ENCODE measurements at regions not wholly inside any gene's neighbourhood (a gene's known extent, or its start where the extent isn't known, plus 50 kb on each side); places are given as distances from the start of the nearest gene placed in this dataset.
"Not testable (repeated sequence)": the region's sequence is repeated elsewhere in the genome, so short reads cannot be mapped to it uniquely, and the experiment has no call there.

DNA sequence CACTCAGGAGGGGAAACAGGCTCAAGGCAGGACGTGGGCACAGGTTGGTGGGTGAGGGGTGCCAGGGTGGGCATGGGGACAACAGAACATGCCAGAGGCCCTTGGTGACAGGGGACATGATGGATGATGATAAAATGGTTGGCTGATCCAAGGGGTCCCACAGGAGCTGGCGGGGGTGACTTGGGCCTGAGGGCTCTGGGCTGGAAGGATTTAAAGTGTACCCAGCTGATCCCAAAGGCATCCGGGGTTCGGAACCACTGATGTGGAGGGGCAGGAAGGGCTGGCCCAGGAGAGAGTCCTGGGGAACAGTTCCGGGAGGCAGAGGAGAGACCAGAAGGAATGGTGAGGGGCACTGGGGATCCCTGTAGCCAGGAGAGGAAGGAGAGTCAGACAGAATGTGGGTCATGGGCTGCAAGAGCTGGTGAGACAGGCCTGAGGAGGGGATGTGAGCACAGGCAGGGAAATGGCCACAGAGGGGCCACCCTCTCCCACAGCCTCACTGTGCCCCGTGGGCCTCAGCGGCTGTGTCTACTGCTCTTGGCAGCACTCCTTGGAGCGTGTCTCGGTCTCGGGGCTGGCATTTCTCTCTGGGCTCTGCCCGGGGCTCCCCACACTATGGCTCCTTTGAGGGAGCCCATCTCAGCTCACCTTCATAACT, 70.7 kb upstream of the PTPN20 start:
- H3K4me3 ChIP-seq (ENCODE audit: low read depth in 1 of 2, low read length in 2 of 2); H3K9ac ChIP-seq (ENCODE audit: low read length); H3K27me3 ChIP-seq (ENCODE audit: control insufficient read depth in 1 of 2, insufficient read depth in 2 of 2, low read length in 2 of 2); H3K9me3 ChIP-seq (ENCODE audit: low read length); H3K36me3 ChIP-seq (ENCODE audit: insufficient read depth, low read length); H3K4me1 ChIP-seq (ENCODE audit: insufficient read depth, low read length); H3K27ac ChIP-seq (ENCODE audit: low read depth, low read length): not testable (repeated sequence)

DNA sequence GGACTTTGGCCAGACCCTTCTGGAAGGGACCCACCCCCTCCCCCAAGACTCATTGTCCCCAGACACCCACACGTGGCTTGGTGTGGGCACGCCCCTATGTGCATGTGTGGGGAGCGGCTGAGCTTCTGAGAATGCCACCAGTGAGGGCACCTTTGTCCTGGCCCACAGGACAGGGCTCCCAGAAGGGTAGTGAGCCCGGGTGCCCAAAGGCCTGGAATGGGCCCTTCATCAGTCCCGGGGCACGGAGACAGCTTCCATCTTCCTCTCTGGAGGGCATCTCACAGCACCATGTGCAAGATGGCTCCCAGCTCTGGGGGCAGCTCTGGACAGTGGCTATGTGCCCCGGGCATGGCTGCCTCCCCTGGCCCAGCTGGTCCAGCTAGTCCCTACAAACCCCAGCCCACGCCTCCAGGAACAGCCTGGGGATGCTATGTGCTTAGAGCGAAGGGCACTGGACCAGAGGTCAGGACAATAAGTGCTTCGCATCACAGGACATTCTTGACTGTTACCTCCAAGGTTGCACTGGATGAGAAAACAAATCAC, 70.1 kb upstream of the PTPN20 start:
- not testable (repeated sequence) for H3K9me3 ChIP-seq (ENCODE audit: low read length); H3K36me3 ChIP-seq (ENCODE audit: insufficient read depth, low read length); H3K4me1 ChIP-seq (ENCODE audit: insufficient read depth, low read length); H3K4me3 ChIP-seq (ENCODE audit: low read depth in 1 of 2, low read length in 2 of 2); H3K9ac ChIP-seq (ENCODE audit: low read length); H3K27me3 ChIP-seq (ENCODE audit: control insufficient read depth in 1 of 2, insufficient read depth in 2 of 2, low read length in 2 of 2); H3K27ac ChIP-seq (ENCODE audit: low read depth, low read length)

DNA sequence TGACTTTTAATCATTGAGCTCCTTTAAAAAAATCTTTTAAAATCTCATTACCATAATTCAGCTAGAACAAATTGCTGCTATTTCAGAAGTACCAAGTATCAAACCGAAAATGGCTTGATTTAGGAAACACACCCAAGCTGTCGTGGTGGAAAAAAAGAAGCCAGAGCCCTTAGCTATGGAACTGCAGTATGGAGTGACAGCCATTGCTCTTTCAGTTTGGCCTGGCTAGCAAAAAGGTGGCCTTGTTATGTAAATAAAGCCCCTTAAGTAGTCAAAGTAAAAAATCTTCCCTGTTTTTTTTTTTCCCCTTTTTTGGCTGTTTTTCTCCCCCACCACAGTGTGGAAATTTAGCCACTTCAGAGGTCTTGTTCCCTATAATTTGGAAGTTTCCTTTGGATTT, 66.0 kb upstream of the PTPN20 start:
- not testable (repeated sequence) for H3K9me3 ChIP-seq (ENCODE audit: low read length); H3K27ac ChIP-seq (ENCODE audit: low read depth, low read length); H3K36me3 ChIP-seq (ENCODE audit: insufficient read depth, low read length); H3K4me3 ChIP-seq (ENCODE audit: low read depth in 1 of 2, low read length in 2 of 2); H3K9ac ChIP-seq (ENCODE audit: low read length); H3K27me3 ChIP-seq (ENCODE audit: control insufficient read depth in 1 of 2, insufficient read depth in 2 of 2, low read length in 2 of 2); H3K4me1 ChIP-seq (ENCODE audit: insufficient read depth, low read length)

DNA sequence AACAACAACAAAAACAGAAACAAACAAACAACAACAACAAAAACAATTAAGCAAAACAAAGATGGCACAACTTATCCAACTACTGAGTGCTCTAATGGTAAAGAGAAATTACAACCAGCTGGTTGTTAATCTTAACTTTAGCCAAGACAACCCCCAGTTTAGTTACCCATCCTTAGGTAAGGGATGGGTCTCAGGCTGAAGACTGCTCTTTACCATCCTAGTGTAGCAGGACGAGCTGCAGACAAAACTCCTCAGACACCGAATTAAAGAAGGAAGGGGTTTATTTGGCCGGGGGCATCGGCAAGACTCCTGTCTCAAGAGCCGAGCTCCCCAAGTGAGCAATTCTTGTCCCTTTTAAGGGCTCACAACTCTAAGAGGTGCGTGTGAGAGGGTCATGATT, 65.6 kb upstream of the PTPN20 start:
- not testable (repeated sequence) for H3K27ac ChIP-seq (ENCODE audit: low read depth, low read length); H3K4me1 ChIP-seq (ENCODE audit: insufficient read depth, low read length); H3K27me3 ChIP-seq (ENCODE audit: control insufficient read depth in 1 of 2, insufficient read depth in 2 of 2, low read length in 2 of 2); H3K36me3 ChIP-seq (ENCODE audit: insufficient read depth, low read length); H3K9ac ChIP-seq (ENCODE audit: low read length); H3K4me3 ChIP-seq (ENCODE audit: low read depth in 1 of 2, low read length in 2 of 2); H3K9me3 ChIP-seq (ENCODE audit: low read length)

DNA sequence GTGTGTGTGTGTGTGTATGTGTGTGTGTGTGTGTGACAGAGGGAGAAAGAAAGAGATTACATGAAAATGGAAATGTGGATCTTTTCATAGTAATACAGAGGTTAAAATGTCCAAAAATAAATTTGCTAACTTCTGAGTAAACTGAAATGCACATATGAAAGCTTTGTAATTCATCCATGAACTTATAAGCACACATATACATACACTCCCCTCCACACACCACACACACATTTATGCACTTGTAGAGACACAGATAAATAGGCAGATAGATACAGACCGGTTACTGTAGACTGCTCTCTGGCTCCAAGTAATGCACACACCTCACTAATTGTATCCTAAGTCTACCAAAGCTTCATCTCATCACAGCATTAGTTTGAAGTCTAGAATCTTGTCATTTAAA, 50.5 kb upstream of the PTPN20 start:
- not testable (repeated sequence) for H3K4me1 ChIP-seq (ENCODE audit: insufficient read depth, low read length); H3K4me3 ChIP-seq (ENCODE audit: low read depth in 1 of 2, low read length in 2 of 2); H3K27ac ChIP-seq (ENCODE audit: low read depth, low read length); H3K9me3 ChIP-seq (ENCODE audit: low read length); H3K9ac ChIP-seq (ENCODE audit: low read length); H3K36me3 ChIP-seq (ENCODE audit: insufficient read depth, low read length); H3K27me3 ChIP-seq (ENCODE audit: control insufficient read depth in 1 of 2, insufficient read depth in 2 of 2, low read length in 2 of 2)

Measured in muscle layer of colon (tissue), 2 donors.